ENCODE measurements at regions not wholly inside any gene's neighbourhood (a gene's known extent, or its start where the extent isn't known, plus 50 kb on each side); places are given as distances from the start of the nearest gene placed in this dataset.

GRCh38 chr1:81412954-81413353 is 387.8 kb upstream of the ADGRL2 start:
- TF ChIP-seq, protein P1, sequence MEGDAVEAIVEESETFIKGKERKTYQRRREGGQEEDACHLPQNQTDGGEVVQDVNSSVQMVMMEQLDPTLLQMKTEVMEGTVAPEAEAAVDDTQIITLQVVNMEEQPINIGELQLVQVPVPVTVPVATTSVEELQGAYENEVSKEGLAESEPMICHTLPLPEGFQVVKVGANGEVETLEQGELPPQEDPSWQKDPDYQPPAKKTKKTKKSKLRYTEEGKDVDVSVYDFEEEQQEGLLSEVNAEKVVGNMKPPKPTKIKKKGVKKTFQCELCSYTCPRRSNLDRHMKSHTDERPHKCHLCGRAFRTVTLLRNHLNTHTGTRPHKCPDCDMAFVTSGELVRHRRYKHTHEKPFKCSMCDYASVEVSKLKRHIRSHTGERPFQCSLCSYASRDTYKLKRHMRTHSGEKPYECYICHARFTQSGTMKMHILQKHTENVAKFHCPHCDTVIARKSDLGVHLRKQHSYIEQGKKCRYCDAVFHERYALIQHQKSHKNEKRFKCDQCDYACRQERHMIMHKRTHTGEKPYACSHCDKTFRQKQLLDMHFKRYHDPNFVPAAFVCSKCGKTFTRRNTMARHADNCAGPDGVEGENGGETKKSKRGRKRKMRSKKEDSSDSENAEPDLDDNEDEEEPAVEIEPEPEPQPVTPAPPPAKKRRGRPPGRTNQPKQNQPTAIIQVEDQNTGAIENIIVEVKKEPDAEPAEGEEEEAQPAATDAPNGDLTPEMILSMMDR (IDR thresholded peaks at IDR 0.05): no peak
- TF ChIP-seq POLR2A (IDR thresholded peaks at IDR 0.05; ENCODE audit: low read depth) (no peak), POLR2AphosphoS5 (IDR thresholded peaks at IDR 0.05) (no peak), EP300 (IDR thresholded peaks at IDR 0.05) (no peak)
- H3K4me3 ChIP-seq: no peak overlapping the region
- no peaks in the 10 kb centered on the region for H3K36me3 ChIP-seq
- H3K27ac ChIP-seq (replicated peaks in 1 of 4): no peak overlapping the region
- H3K27me3 ChIP-seq: no peaks in the 10 kb centered on the region
- intact Hi-C loops (cut with DNase I): no loop called here
- H3K4me1 ChIP-seq: peaks cover 24 to 40% (median 38%) of the 10 kb centered on the region in 4 donors
- DNase-seq (ENCODE audit: extremely low spot score): no peak
- WGBS: 72% methylated on average over 4 of the region's 4 CpGs
- no peaks in the 10 kb centered on the region for H3K9me3 ChIP-seq

- WGBS: 55% methylated on average over 3 of the region's 3 CpGs
- no peak overlapping the region for H3K27ac ChIP-seq (replicated peaks in 1 of 4)
- no peak overlapping the region for H3K4me3 ChIP-seq
- H3K4me1 ChIP-seq: peaks cover 33 to 40% (median 38%) of the 10 kb centered on the region in 4 donors
- no peak for DNase-seq (ENCODE audit: extremely low spot score)
- H3K36me3 ChIP-seq: no peaks in the 10 kb centered on the region
- H3K9me3 ChIP-seq: no peaks in the 10 kb centered on the region
- no peaks in the 10 kb centered on the region for H3K27me3 ChIP-seq
- intact Hi-C loops (cut with DNase I): no loop called here
- TF ChIP-seq POLR2AphosphoS5 (IDR thresholded peaks at IDR 0.05) (no peak), EP300 (IDR thresholded peaks at IDR 0.05) (no peak), POLR2A (IDR thresholded peaks at IDR 0.05; ENCODE audit: low read depth) (no peak)
- TF ChIP-seq, protein P1 (IDR thresholded peaks at IDR 0.05): no peak
Observed at GRCh38 chr1:81410941-81411340, 389.8 kb upstream of the ADGRL2 start.

DNA sequence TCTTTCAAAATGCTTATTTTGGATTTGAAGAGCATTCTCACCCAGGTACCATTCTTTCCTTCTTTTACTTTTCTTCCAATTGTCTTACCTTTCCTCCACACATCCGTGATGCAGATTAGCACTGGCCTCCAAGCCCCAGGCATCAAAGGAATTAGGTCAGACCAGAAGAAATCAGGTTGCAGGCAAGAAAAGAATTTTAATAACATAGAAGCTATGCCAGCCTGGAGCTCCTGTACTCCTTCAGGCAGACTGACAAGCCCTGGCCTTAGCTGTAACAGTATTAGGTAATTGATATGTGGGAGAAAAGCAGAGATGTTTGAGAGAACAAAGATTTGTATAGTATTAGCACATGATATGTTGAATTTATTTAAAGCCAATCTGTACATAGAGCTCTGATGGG is 390.4 kb upstream of the ADGRL2 start:
- 50% methylated on average over 1 of the region's 1 CpG for WGBS
- Histone ChIP-seq H3K27ac (replicated peaks in 1 of 4) (no peak overlapping the region), H3K9me3 (no peaks in the 10 kb centered on the region), H3K4me1 (peaks cover 33 to 40% (median 38%) of the 10 kb centered on the region in 4 donors), H3K27me3 (no peaks in the 10 kb centered on the region), H3K36me3 (no peaks in the 10 kb centered on the region), H3K4me3 (no peak overlapping the region)
- no peak for TF ChIP-seq POLR2A (IDR thresholded peaks at IDR 0.05; ENCODE audit: low read depth)
- TF ChIP-seq, protein P1 (IDR thresholded peaks at IDR 0.05): no peak
- no peak for TF ChIP-seq POLR2AphosphoS5 (IDR thresholded peaks at IDR 0.05)
- TF ChIP-seq EP300 (IDR thresholded peaks at IDR 0.05): no peak
- no peak for DNase-seq (ENCODE audit: extremely low spot score)
- intact Hi-C loops (cut with DNase I): no loop called here

DNA sequence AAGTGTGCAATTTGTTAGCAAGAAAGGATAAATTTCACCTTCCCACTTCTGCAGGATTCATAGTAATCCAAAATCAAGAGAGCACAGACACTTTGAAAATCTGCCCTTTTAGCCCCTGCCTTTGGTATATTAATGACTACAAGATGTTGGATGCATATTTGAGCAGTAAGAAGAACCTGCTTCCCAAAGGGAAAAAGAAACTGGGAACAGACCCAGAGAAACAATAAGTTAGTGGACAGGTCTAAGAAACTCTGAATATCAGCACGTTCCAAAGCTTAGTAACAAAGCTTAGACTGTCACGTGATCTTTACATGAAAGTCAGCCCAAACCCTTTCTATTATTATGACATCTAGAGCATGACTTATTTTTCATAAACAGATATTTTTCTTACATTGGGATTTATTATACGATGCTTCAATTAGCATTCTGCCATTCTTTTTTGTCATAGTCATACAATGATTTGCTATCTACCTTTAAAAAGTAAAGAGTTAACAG is 390.9 kb upstream of the ADGRL2 start:
- Histone ChIP-seq H3K4me3 (no peak overlapping the region), H3K9me3 (no peaks in the 10 kb centered on the region), H3K27ac (replicated peaks in 1 of 4) (no peak overlapping the region), H3K36me3 (no peaks in the 10 kb centered on the region), H3K27me3 (no peaks in the 10 kb centered on the region), H3K4me1 (peaks cover 33 to 36% (median 35%) of the 10 kb centered on the region in 4 donors)
- DNase-seq (ENCODE audit: extremely low spot score): no peak
- intact Hi-C loops (cut with DNase I): no loop called here
- TF ChIP-seq EP300 (IDR thresholded peaks at IDR 0.05): no peak
- no peak for TF ChIP-seq POLR2AphosphoS5 (IDR thresholded peaks at IDR 0.05)
- TF ChIP-seq, protein P1 (IDR thresholded peaks at IDR 0.05): no peak
- TF ChIP-seq POLR2A (IDR thresholded peaks at IDR 0.05; ENCODE audit: low read depth): no peak
- 57% methylated on average over 3 of the region's 3 CpGs for WGBS

DNA sequence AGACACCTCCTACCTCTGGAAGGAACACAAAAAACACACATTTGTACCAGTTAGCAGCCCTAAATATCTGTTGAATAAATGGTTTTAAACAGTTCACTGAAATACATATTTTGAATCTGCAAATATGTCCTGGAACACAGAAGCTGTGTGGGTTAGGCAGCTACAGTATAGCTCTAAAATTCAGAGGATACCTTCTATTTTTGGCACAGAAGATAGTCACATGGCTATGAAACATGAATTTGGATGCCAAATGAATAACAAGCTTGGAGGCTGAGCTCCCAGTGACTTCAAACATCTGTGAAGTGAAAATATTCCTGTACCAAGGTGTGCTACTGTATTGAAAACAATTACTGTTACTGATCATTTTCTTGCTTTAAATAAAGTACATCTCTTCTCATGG is 391.5 kb upstream of the ADGRL2 start:
- no peaks in the 10 kb centered on the region for H3K9me3 ChIP-seq
- no peak for TF ChIP-seq POLR2A (IDR thresholded peaks at IDR 0.05; ENCODE audit: low read depth)
- TF ChIP-seq, protein P1 (IDR thresholded peaks at IDR 0.05): no peak
- no peak for TF ChIP-seq EP300 (IDR thresholded peaks at IDR 0.05)
- TF ChIP-seq POLR2AphosphoS5 (IDR thresholded peaks at IDR 0.05): no peak
- DNase-seq (ENCODE audit: extremely low spot score): no peak
- no peaks in the 10 kb centered on the region for H3K36me3 ChIP-seq
- intact Hi-C loops (cut with DNase I): no loop called here
- no peak overlapping the region for H3K27ac ChIP-seq (replicated peaks in 1 of 4)
- H3K27me3 ChIP-seq: no peaks in the 10 kb centered on the region
- peaks cover 29 to 33% (median 30%) of the 10 kb centered on the region in 4 donors for H3K4me1 ChIP-seq
- H3K4me3 ChIP-seq: no peak overlapping the region
